GM13976 (cell line): ENCODE measurements at regions not wholly inside any gene's neighbourhood (a gene's known extent, or its start where the extent isn't known, plus 50 kb on each side); places are given as distances from the start of the nearest gene placed in this dataset.

Experiments used
- DNase-seq: peaks from one replicate; pipeline ENCODE4 v3.0.0; 2012; ENCODE audit warnings: low spot score
- in situ Hi-C: fragments of 300-500 bp; cut with MboI; formaldehyde crosslinking; loops from one replicate; pipeline ENCODE4 v1.12.0; 2022; ENCODE audit warnings: low sequenced_read_pairs, mixed read lengths, inconsistent platforms; ENCODE audit not compliant: unreplicated experiment
- TF ChIP-seq, protein P1 (sequence below): IDR thresholded peaks from 2 replicates; pipeline ENCODE4 v1.5.1; 2012; ENCODE audit warnings: borderline replicate concordance, mild to moderate bottlenecking; ENCODE audit not compliant: insufficient read depth; ENCODE audit errors: extremely low read depth, missing control alignments, control extremely low read depth

DNA sequence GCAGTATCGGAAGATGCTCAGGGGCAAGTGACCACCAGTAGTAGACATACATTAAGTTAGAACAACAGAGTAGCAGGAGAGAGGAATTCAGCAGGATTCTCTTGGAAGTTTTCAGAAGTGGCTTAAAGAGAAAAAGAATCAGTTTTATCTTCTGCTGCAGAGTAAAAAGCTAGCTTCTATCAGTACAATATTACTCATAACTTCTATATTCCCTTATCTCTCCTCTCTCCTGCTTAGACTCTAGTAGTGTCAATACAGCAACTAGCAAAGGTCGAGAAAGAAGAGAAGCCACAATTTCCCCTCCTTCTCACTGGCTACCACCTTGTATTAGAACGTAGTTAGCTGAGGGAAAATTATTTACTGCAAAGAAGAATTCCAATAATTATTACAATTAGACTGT, 539.7 kb downstream of the DIPK2A start:
- in situ Hi-C loops, result no loop called here
- TF ChIP-seq, protein P1, sequence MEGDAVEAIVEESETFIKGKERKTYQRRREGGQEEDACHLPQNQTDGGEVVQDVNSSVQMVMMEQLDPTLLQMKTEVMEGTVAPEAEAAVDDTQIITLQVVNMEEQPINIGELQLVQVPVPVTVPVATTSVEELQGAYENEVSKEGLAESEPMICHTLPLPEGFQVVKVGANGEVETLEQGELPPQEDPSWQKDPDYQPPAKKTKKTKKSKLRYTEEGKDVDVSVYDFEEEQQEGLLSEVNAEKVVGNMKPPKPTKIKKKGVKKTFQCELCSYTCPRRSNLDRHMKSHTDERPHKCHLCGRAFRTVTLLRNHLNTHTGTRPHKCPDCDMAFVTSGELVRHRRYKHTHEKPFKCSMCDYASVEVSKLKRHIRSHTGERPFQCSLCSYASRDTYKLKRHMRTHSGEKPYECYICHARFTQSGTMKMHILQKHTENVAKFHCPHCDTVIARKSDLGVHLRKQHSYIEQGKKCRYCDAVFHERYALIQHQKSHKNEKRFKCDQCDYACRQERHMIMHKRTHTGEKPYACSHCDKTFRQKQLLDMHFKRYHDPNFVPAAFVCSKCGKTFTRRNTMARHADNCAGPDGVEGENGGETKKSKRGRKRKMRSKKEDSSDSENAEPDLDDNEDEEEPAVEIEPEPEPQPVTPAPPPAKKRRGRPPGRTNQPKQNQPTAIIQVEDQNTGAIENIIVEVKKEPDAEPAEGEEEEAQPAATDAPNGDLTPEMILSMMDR, result no peak
- DNase-seq, result no peak

DNA sequence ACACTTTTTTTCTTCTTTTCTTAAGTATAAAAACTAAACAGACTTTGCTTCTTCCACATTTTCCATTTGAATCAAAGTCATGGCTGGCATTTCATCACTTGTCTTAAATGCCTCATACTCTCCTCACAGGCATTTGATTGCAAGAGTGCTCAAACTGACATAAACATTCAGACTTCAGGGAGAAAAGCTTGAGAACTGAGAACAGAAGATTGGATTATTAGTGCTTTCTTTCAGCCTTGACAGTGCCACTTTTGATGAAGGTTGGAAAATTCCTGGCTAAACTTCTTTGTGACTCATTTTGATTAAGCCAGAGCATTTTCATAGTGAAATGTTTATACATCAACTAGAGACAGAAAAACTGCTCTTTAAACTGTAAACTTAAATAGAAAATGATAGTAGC, 544.4 kb downstream of the DIPK2A start:
- in situ Hi-C loops, result no loop called here
- DNase-seq, result no peak
- TF ChIP-seq, protein P1, result no peak

DNA sequence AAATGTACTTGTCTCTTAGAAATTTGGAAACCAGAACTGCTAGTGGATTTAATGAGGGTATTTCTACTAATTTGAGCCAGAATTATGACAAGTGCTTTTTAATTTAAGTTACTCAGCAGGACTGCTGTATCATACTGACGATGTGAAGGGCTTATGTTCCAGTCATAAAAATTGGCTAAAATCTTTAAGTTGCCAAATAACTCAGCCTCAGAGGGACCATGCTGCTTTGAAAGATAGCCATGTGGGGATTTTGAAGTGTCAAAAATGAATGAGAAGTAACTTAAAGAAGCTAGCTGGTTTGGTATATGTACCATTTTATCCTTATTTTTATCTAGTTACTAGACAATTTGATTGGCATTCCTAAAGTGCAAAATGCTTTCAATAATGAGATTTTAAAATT, 545.0 kb downstream of the DIPK2A start:
- no peak for DNase-seq
- TF ChIP-seq, protein P1, result no peak
- in situ Hi-C loops, result no loop called here

DNA sequence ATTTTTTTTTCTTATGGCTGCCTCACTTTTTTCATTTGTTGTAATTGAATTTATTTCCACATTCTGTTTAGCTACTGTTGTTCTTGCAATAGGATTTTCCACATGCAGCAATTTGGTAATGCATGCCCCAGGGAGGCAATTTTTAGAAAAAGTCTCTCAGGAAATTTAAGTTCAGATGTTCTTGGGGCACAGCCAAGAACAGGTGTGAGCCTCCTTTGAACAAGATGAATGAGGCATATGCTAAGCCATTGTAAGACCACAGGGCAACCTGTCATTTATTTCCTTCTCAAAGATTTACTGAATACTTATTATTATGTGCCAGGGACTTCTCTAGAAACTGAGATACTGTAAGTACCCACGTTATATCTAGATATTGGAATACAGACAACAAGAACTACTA, 549.5 kb downstream of the DIPK2A start:
- TF ChIP-seq, protein P1, result no peak
- in situ Hi-C loops, result no loop called here
- no peak for DNase-seq

DNA sequence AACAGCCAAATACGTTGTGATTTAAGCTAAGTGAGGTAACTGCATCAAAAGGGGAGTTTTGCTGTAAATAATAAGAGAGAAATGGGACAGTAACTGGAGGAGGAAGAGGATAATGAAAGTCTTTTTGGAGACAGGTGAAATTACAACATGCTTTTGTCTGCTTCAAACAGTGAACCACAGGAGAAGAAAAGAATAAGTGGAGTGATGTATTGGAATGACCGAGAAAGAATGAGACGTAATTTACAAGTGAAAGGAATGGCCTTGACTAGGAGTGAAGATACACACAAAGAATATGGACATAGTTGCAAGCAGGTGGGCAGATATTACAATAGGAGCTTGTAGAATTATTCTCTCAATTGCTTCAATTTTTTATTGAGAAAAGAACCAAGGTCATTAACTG, 550.8 kb downstream of the DIPK2A start:
- in situ Hi-C loops, result no loop called here
- DNase-seq, result no peak
- TF ChIP-seq, protein P1, result no peak

DNA sequence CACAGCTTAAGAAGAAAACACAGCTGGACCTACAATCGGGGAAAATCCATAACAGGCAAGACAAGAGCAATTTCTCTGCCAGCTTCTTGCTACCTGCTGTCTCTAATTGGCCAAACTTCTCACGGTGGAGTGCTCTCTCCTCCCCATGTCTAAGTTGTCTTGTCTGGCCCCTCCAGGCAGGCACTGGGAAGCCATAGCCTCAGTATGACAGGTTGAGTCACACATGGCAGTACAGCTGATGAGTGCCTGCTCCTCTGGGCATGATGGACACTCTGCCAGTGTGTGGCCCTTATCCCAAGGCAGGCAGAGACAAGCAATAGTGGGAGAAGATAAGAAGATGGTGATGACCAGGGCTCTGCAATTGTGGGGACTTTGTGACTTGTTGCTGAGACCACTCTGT, 551.8 kb downstream of the DIPK2A start:
- DNase-seq, result no peak
- TF ChIP-seq, protein P1, result no peak
- in situ Hi-C loops, result no loop called here

DNA sequence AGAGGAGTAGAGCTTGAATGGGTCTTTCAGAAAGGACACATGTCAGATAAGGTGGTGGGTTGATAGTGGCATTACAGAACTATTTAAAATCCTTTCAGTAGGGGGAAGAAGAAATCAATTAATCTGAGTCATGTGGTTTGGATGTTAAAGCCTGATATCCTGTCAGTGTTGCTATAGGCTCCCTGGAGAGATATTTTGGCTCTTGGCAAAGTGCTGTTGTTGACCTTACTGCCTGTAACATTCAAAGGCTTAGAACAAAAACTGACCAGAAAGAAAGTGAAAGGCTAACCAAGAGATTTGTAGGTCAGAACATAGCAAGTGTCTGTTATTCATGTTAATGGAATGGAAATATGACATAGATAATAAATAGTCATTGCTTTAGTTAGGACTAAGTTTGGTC, 552.9 kb downstream of the DIPK2A start:
- no peak for DNase-seq
- in situ Hi-C loops, result no loop called here

More for the DNA sequence above, 552.9 kb downstream of the DIPK2A start:
- TF ChIP-seq, protein P1, result no peak
